NCI-H524 (cell line): ENCODE measurements at regions not wholly inside any gene's neighbourhood (a gene's known extent, or its start where the extent isn't known, plus 50 kb on each side); places are given as distances from the start of the nearest gene placed in this dataset.
"Not testable (repeated sequence)": the region's sequence is repeated elsewhere in the genome, so short reads cannot be mapped to it uniquely, and the experiment has no call there.

Experiments
- DNase-seq, 2 experiments: peaks; one replicate each; lab custom pipeline; 2025; lab: John Stamatoyannopoulos, UW

DNA sequence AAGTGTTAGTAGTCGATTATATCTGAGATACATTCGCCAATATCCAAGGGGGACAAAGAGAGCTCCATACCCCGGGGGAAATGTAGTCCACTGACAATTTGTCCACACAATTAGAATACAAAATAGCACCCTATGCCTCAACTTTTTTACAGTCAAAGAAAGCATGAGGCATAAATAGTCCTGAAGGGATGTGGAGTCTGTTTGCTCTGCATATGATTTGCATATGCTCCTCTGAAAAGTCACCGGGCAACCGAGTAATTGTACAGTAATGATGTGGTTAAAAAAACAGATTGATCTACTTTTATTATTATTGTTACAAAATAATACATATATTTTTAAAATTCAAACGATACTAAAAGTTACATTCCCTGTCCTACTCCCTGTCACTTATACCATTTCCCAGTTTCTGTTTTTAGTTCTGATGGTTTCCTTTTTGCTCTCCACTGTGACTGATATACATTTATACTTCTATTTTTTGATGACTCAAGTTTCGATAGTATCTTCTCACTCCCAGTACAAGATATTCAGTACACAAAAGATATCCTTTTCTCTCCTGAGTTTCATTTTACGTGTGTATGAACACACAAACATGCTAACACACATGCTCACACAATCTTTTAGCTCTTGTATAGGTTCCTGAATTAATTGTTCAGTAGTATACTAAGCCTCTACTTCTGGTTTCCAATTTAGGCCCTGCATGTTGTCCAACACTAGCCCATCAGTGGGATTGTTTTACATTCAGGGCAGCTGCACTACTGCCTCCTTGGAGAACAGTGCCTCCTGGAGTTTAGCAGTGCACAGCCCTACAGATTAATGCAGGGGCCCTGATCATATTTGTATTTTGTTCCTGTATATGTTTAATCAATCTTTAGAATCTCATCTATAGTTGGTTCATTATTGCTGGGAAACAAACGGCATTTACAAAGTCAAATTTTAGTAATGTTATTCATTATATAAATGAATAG is 130.9 kb downstream of the TES start:
- DNase-seq, result no peak

DNA sequence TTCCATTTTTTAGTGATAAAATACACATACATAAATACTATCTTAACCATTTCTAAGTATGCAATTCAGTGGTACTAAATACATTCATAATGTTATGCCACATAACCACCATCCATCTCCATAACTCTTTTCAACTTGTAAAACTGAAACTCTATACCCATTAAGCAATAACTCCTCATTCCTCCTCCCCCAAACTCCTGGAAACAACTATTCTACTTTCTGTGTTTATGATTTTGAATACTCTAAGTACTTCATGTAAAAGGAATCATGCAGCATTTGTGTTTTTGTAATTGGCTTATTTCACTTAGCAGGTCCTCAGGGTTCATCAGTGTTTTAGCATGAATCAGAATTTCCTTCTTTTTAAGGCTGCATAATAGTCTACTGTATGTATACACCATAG is 131.8 kb downstream of the TES start:
- no peak for DNase-seq

DNA sequence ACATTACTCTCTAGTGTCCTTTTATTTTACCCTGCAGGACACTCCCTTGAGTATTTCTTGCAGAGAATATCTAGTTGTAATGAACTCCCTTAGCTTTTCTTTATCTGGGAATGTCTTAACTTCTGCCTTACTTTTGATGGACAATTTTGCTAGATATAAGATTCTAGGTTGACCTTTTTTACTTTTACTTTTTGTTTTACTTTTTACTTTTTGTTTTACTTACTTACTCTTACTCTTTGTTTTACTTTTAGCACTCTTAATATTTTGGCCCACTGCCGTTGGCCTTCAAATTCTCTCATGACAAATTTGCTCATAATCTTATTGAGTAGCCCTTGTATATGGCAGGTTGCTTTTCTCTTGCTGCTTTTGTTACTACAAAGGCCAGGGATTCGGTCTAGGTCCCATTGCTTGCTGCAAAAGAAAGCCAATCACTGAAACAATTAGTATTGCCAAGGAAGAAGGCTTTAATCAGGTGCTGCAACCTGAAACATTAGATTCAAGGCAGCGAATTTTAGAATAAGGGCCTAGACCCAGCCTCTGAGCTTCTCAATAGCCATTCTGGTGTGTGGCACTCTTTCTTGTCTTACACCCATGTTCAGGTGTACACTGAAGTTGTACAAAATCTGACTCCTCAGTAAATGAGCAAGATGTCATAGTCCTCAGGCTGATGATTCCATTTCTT is 137.0 kb downstream of the TES start:
- no peak for DNase-seq

DNA sequence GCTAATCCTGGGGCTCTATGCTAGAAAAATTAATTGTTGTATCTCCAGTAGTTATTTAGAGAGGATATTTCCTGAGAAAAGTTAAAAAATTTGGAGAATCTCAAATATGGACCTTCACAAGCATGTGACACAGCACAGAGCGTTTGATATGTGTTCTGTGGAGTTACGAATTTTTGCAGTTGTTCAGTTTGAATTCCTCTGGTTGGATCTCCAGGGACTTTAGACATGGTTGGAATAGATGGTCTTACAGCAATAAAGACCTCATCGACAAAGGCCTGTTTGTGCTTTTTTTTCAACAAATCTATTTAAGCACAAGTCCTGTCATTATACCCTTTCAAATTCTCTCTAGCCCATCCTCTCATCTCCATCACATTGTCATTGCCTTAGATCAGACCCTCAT is 138.0 kb downstream of the TES start:
- DNase-seq, result no peak

DNA sequence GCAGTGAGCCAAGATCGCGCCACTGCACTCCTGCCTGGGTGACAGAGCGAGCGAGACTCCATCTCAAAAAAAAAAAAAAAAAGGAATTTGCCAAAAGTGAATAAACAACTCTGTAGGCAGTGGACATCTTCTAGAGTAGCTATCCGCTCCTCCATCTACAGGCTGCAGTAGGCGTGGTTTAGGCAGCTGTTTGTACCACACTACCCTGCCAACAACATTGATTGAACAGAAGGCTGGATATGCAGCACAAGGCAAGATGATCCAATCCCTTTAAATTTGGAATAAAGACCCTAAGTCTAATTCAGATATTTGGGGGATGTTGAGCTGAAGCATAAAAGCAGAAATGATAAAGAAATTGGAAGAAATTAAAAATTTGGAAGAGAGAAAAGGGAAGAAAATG is 141.6 kb downstream of the TES start:
- DNase-seq, result no peak

DNA sequence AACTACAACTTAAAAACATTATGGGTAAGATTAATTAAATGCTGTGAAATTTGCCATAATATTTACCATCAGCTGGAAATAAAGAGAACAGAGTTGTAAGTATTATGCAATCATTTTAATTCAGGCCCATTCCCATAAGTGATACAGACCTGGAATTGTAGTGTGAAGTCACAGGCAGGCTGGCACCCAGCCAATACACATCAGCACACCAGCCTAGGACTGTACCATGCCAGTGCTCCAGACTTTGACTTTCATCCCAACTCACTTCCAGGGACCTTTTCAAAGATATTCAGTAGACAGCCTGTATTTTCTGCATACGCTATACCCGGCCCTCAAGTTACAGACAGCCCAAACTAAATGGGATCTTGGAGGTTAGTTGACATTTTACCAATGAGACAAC is 143.3 kb downstream of the TES start:
- DNase-seq, result no peak

DNA sequence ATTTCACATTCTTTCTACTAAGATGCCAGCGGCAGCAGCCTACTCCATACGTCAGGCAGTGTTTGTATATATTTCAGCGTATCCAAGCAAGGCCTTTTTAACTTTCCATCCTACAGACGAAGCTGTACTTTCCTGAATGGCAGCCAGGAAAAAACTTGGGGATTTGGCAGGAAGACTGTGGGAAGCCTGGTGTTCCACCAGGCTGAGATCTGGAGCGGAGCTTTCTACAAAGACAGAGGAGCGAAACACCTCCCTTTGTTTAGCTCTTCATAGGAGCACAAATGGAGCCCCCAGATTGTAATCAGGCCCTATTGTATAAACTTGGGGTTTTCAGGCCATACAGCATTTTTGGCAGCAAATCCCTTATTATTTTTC is 143.8 kb downstream of the TES start:
- DNase-seq, result no peak

DNA sequence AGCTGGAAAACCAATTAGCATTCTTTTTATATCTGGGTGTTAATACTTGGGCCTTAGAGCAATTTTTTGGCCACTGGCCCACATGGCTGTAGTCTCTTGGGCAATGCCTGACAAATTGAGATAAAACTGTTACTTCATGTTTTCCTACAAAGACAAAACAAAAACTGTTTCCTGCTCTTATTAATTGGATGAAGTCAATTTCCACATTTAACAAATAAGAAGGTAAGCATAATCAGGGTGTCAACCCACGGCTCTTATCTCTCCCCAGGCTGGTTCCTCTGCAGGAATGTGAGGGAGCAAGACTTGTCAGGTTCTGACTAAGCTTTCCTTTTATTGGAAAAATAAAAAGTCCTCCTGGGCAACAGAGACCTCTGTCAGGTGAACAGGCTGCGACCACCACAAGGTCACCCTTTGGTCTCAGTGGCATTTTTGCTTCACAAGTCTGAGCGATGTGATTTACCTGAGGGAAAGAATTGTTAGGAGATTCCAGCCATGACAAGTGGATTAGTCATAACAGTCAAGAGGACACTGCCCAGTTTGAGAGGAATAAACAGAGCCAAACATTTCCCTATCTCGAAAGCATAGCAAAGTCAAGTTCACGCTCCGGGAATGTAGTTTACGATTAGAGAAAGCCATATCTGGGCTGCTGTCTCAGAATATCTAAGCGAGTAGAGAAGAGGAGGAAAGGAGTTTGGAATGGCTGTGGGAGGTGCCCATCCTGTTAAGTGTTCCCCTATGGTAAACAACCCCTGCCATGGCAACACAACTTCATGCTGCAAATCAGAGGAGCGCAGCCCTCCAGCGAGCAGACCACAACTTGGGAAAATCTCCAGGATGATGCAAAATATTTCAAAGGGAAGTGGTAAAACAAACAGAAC is 144.4 kb downstream of the TES start:
- DNase-seq, result no peak

DNA sequence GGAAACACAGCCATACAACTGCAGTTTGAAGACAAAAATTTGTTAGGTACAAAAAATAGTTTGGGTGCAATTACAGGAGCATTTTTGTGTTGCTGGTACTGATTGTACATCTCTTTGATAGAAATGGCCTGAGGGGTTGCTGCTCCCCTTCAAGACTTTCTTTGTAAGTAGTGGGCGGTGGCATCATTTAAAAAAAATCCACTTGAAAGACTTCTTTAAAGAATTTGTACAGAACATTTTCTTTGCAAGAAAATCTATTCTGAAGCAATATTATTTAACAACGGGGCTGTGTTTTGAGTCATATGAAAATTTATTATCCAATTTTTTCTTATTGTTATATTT is 144.1 kb upstream of the CAV2 start:
- no peak for DNase-seq

DNA sequence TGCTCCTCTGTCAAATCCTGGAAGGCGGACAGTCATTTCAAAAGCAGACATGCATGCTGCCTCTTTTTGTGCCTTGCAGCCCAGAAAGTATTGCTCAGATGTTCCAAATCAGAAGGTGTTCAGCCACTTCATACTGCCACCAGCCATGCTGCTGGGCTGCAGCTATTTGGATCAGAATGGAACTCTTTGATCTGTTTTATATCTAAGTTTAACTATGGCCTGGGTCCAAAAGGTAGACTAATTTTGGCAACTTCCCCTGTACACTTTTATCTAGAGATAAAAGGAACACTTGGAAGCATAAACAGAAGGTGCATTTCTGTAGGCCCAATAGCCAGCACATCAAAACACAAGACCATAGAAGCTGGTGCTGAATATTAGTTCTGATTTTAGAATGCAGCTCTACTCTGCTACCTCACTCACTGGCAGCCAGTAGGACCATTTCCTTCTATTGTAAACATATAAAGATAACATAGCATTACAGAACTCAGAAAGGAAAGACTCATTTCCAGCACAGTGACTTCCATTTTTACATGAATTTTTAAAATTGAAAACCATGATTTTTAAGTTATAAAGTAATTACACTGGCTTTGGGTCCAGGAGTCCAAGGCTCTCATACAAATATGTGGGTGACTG is 143.1 kb upstream of the CAV2 start:
- no peak for DNase-seq

DNA sequence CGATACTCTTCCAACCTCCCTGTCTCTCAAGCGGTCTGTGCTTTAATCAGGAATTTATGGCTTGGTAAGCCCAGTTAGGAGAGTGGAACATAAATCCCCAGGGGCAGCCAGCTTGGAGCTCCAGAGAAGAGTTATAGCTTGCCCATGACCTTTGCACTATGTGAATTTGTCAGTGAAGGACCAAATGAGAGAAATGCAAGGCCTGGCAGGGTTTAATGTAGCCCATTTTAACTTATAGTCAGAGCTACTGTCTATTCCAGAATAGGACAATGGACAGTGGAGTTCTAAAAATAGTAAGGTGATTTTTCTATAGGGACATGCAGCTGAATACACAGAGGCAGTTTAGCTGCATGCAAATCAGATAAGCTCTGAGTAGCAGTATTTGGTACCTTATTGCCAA is 142.6 kb upstream of the CAV2 start:
- DNase-seq, result no peak

DNA sequence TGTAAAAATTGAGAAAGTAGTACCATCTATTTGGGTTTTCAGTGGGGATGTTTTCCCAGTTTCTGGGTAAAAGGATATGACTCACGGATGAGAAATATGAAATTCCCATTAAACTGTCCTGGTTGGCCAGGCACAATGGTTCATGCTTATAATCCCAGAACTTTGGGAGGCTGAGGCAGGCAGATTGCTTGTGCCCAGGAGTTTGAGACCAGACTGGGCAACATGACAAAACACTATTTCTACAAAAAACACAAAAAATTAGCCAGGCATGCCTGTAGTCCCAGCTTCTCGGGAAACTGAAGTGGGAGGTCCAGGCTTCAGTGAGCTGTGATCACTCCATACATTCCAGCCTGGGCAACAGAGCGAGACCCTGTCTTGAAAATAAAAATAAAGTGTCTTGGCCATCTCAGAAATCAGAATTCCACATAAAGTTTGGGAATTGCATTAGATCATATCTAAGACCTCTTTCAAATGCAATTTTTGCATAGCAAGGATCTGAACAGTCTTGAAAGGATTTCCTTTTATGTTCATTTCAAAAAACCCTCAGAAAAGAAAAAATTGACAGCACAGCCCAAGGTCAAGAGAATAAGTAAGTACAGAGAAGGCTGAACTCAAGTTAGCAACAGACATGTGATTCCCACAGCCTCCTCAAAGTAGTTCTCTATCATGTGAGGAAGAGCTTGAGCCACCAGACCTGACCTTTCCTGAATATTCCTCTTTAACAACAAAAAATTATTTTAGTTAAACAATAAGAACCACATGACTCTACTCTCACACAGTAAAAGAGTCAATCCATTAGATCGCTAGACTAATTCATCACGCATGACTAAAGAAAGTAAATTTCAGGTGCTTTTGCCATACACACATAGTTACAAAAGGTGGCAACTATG is 141.5 kb upstream of the CAV2 start:
- DNase-seq, result no peak

DNA sequence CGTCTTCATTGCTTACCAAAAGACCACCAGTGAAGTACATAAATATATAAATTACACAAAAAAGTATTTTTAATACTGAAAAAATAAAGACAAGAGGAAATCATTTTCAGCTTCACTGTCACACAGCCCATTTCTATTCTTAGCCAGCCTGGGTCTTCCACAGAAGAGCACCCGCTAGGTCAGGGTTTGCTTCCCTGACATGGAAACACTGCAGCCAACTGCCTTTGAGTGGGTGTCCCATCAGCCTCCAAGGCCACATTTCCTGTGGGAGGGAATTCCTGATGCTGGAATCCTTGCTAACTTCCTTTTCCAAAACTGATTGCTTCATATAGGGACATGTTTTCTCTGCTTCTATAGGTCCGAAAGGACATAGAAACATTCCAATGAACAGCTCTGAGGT is 137.8 kb upstream of the CAV2 start:
- no peak for DNase-seq

DNA sequence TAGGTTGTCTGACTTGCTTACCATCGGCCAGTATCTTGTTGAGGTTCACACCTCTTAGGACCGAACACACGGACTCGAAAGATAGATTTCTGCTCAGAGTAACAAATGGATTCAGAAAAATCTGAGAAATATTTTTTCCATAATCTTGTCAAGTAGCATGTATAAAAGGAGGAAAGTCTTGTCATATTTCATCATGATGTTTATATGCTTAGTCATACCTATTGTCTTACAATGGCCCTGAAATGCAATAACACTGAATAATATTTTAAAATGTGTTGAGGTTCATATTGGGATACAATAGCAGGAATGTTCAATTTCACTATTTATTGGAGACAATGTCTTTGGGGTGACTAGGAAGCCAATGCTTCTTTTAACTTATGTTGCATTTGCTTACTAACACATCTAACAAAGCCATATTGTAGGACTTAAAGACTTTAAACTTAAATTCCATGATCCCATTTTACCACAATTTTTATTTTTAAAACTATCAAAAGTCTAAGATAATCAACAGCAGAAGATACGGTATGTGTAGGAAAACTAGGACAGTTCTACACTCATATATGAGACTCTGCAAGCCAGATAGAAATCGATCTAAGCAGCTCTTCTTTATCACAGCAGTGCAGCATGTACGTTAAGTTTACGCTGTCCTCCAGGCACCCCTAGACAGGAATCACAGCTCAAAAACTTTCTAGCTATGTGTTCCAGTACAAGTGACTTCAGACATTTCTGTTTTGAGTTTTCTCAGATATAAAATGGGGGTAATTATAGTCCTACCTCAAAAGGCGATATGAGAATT is 135.7 kb upstream of the CAV2 start:
- no peak for DNase-seq

DNA sequence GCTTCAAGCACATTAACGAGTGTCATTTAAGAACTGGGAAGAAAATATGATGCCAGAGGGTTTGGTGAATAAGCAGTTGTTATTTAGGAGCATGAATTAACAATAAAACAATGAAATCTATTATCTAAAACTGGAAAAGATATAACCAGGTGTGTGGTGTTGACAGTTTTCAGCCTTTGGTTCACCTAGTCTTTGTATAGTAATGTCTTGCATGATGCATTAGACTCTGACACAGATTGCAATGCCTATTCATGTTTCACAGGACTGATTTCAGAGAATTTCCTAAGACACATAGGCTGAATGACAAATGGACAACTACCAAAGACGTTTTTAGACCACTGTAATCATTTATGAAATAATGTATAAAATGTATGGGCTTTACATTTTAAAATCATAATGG is 135.1 kb upstream of the CAV2 start:
- DNase-seq, result no peak

DNA sequence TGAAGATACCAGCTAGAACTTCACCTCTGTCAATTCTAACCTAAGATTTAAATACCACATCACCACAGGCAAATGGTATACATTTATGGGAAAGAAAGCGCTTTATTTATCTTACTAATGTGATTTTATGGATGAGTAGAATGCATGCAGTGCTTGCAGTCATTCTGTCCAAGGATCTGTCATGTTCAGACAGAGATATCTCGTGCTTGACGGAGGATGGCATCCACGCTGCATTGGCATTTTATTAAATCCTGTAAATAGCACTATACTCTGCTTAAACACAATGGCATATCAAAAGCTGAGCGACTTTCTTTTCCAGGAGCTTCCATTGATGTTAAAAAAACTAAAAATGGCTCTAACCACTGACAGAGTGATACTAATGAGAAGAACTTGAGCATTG is 133.7 kb upstream of the CAV2 start:
- DNase-seq, result no peak

DNA sequence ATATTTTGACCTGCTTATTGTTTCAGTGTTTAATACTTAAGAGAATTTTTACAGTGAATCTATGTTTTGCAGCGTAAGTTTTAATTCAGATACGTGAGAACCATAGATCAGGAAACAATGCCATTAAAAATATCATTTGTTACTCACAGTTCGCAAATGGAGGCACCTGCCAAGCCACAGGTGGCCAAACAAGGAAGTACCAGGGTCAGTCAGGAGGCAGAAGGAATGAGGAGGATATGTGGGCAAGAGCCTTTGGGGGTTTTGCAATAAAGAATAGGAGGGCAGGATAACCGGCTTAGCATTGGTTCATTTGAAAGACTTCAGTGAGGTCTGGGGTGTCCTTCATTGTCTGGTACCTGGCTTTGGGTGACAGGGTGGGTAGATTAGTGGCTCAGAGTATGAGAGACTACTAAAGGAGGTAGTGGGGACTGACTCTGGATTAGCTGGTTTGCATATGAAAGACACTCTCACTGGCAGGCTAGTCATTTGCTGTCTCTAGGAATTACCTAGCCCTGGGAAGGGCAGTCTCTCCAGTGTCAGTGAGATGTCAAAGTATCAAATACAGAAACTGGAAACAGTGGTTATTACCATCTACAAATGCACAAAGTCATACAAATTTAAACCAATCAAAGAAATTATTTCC is 132.2 kb upstream of the CAV2 start:
- DNase-seq, result no peak

DNA sequence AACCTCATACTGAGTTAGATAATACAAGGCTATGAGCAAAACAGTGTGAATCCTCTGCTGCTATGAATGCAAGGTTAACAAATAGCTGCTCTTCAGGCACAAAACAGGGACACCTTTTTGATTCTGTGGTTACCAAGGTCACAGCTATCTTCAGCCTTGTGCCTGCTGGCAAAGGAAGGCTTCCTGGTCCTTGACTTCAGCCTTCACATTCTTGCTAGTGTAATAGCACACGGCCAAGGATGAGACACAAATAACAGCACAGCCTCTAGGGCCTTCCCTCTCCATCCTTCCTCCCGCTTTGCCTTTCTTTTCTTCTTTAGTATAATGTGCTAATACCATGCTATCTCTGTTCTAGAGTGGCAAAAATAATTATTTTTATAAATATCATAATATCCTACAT is 130.6 kb upstream of the CAV2 start:
- DNase-seq, result no peak

DNA sequence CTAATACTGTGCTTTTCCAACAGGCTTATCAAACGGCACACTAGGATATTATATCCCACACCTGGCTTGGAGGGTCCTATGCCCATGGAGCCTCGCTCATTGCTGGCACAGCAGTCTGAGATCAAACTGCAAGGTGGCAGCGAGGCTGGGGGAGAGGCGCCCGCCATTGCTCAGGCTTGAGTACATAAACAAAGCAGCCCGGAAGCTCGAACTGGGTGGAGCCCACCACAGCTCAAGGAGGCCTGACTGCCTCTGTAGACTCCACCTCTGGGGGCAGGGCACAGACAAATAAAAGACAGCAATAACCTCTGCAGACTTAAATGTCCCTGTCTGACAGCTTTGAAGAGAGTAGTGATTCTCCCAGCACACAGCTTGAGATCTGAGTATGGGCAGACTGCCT is 128.0 kb upstream of the CAV2 start:
- not testable (repeated sequence) for DNase-seq

DNA sequence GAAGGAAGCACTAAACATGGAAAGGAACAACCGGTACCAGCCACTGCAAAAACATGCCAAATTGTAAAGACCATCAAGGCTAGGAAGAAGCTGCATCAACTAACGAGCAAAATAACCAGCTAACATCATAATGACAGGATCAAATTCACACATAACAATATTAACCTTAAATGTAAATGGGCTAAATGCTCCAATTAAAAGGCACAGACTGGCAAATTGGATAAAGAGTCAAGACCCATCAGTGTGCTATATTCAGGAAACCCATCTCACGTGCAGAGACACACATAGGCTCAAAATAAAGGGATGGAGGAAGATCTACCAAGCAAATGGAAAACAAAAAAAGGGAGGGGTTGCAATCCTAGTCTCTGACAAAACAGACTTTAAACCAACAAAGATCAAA is 126.3 kb upstream of the CAV2 start:
- DNase-seq, result not testable (repeated sequence)
